Chondrocyte (in vitro differentiated cells): ENCODE measurements at regions not wholly inside any gene's neighbourhood (a gene's known extent, or its start where the extent isn't known, plus 50 kb on each side); places are given as distances from the start of the nearest gene placed in this dataset.
"Not testable (repeated sequence)": the region's sequence is repeated elsewhere in the genome, so short reads cannot be mapped to it uniquely, and the experiment has no call there.

Experiments used
- DNase-seq: peaks from one replicate; pipeline ENCODE4 v3.0.0; 2021; ENCODE audit warnings: mixed read lengths, low spot score
- H3K27ac Mint-ChIP-seq: one replicate; pipeline ENCODE4 v1.8.0; 2021; ENCODE audit warnings: mild to moderate bottlenecking, moderate library complexity, mixed read lengths; ENCODE audit not compliant: unreplicated experiment
- H3K27me3 Mint-ChIP-seq: 2 replicates; pipeline ENCODE4 v1.8.0; 2021; ENCODE audit warnings: low read depth, mixed read lengths
- H3K36me3 Mint-ChIP-seq: 2 replicates; pipeline ENCODE4 v1.8.0; 2021; ENCODE audit warnings: low read depth, mixed read lengths
- H3K4me1 Mint-ChIP-seq: 2 replicates; pipeline ENCODE4 v1.8.0; 2021; ENCODE audit warnings: low read depth, mild to moderate bottlenecking, mixed read lengths
- H3K4me3 Mint-ChIP-seq: one replicate; pipeline ENCODE4 v1.8.0; 2021; ENCODE audit warnings: mild to moderate bottlenecking, moderate library complexity, mixed read lengths; ENCODE audit not compliant: unreplicated experiment
- H3K9me3 Mint-ChIP-seq: 2 replicates; pipeline ENCODE4 v1.8.0; 2021; ENCODE audit warnings: low read depth, mixed read lengths
- TF ChIP-seq, protein P1 (sequence below): fragments of 200-600 bp; sonication (generic); IDR thresholded peaks from 2 replicates; pipeline ENCODE4 v1.5.0; 2021; ENCODE audit warnings: antibody characterized with exemption, mild to moderate bottlenecking, moderate library complexity

DNA sequence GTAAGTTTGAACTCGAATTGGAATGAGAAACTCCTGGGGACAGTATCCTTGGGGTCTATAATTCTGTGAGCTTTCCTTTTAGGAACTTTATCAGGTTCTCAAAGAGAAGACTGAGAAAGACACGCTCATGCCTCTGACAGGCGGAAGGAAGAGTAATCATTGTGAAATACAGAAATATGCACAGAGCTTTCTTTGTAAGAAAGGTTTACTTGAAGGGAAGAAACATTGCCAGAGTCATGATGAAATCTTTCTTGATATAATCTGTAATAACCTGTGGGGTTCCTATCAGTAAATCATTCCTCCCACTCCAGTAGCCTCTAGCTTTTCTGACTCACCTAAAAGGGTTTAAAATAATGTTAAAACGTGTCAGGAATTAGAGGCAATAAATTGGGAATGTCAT, 83.6 kb upstream of the CCDC39 start:
- Mint-ChIP-seq H3K27ac (no peak overlapping the region), H3K9me3 (peaks cover 3% of the 10 kb centered on the region), H3K36me3 (no peaks in the 10 kb centered on the region), H3K4me1 (no peaks in the 10 kb centered on the region), H3K27me3 (peaks cover 5% of the 10 kb centered on the region), H3K4me3 (no peak overlapping the region)
- TF ChIP-seq, protein P1, sequence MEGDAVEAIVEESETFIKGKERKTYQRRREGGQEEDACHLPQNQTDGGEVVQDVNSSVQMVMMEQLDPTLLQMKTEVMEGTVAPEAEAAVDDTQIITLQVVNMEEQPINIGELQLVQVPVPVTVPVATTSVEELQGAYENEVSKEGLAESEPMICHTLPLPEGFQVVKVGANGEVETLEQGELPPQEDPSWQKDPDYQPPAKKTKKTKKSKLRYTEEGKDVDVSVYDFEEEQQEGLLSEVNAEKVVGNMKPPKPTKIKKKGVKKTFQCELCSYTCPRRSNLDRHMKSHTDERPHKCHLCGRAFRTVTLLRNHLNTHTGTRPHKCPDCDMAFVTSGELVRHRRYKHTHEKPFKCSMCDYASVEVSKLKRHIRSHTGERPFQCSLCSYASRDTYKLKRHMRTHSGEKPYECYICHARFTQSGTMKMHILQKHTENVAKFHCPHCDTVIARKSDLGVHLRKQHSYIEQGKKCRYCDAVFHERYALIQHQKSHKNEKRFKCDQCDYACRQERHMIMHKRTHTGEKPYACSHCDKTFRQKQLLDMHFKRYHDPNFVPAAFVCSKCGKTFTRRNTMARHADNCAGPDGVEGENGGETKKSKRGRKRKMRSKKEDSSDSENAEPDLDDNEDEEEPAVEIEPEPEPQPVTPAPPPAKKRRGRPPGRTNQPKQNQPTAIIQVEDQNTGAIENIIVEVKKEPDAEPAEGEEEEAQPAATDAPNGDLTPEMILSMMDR = no peak
- no peak for DNase-seq

DNA sequence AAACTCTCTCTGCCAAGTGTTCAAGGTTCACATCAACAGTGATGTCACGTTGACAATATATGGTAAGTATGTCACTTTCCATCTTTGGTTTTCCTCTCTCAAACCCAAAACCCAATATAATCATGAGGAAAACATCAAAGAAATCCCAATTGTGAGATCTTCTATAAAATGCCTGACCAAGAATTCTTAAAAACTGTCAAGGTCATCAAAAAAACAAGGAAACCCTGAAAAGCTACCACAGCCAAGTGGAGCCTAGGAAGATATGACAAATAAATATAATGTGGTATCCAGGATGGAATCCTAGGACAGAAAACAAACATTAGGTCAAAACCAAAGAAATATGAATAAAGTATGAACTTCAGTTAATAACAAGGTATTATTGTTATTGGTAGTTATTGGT, 85.2 kb upstream of the CCDC39 start:
- Mint-ChIP-seq H3K27ac (no peak overlapping the region), H3K9me3 (no peaks in the 10 kb centered on the region), H3K4me3 (no peak overlapping the region), H3K27me3 (peaks cover 5% of the 10 kb centered on the region), H3K4me1 (no peaks in the 10 kb centered on the region), H3K36me3 (no peaks in the 10 kb centered on the region)
- no peak for DNase-seq
- TF ChIP-seq, protein P1 = no peak

DNA sequence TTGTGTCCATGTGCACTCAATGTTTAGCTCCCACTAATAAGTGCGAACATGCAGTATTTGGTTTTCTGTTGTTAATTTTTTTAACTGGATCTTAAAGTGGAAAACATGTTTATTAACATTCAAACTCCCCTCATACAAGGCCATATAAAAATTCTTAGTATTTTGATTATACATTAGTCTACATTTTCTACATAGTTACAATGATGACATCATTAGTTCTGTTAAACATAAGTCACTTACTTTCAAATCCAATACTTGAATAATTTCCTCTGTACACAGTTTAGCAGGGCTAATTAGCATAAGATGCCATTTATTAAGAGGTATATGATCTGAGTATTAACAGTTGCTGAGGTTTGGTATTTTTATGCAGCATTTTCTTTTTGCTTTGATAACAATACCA, 91.3 kb upstream of the CCDC39 start:
- Mint-ChIP-seq H3K4me1 (no peaks in the 10 kb centered on the region), H3K27me3 (peaks cover 2% of the 10 kb centered on the region), H3K4me3 (no peak overlapping the region), H3K9me3 (peaks cover 18% of the 10 kb centered on the region), H3K27ac (no peak overlapping the region), H3K36me3 (no peaks in the 10 kb centered on the region)
- DNase-seq = no peak
- TF ChIP-seq, protein P1 = no peak

DNA sequence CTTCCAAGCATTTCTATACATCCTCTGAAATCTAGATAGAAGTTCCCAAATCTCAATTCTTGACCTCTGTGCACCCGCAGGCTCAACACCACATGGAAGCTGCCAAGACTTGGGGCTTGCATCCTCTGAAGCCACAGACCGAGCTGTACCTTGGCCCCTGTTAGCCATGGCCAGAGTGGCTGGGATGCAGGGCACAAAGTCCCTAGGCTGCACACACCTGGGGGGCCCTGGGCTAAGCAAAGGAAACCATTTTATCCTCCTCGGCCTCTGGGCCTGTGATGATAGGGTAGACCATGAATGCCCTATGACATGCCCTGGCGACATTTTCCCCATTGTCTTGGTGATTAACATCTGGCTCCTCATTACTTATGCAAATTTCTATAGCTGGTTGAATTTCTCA, 97.1 kb upstream of the CCDC39 start:
- no peak for DNase-seq
- no peaks in the 10 kb centered on the region for H3K36me3 Mint-ChIP-seq
- no peaks in the 10 kb centered on the region for H3K4me1 Mint-ChIP-seq
- peaks cover 57% of the 10 kb centered on the region for H3K9me3 Mint-ChIP-seq
- H3K27me3 Mint-ChIP-seq = peaks cover 2% of the 10 kb centered on the region
- H3K27ac Mint-ChIP-seq = no peak overlapping the region
- H3K4me3 Mint-ChIP-seq = no peak overlapping the region
- TF ChIP-seq, protein P1 = no peak

DNA sequence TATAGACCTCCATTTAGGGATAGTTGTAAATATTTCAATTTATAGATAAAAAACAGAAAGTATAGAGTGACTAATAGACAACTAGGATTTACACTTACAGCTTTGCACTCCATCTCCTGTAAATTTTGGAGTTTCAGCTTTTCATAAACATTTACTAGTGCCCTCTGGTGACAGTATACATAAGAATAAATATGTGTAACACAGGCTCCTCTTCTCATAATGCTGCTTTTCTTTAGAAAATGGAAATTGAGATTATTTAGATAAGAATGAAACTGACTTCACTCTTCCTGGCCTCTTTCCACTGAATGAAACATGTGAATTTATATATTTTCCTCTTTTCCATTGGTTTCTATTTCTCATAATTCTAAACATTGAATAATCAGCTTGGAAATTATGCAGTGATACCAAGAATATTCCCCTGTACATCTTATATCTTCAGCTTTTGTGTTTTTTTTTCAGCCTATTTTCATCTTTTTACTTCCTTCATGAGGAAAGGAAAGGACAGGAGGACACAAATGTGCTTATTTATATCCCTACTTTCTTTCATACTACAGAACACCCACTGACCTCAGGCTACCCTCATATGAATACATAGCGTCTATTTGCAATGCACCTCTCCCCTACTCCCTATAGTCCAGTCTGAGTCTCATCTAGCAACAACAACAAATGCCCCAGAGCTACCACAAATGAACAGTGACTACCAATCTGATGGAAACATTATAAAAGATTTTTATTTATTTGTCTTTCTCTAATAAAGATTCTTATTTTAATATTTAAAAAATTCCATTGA, 103.1 kb upstream of the CCDC39 start:
- TF ChIP-seq, protein P1 = peak; percentile 36
- Mint-ChIP-seq H3K4me1 (no peaks in the 10 kb centered on the region), H3K4me3 (no peak overlapping the region), H3K9me3 (peaks cover 29% of the 10 kb centered on the region), H3K27me3 (no peaks in the 10 kb centered on the region), H3K27ac (no peak overlapping the region), H3K36me3 (no peaks in the 10 kb centered on the region)
- no peak for DNase-seq

DNA sequence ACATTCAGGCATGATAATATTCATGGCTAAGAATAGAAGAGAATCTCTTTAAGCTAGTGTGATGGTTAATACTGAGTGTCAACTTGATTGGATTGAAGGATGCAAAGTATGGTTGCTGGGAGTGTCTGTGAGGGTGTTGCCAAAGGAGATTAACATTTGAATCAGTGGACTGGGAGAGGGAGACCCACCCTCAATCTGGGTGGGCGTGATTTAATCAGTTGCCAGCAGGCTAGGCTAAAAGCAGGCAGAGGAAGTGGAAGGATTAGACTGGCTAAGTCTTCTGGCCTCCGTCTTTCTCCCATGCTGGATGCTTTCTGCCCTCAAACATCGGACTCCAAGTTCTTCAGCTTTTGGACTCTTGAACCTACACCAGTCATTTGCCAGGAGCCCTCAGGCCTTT, 106.9 kb upstream of the CCDC39 start:
- not testable (repeated sequence) for H3K36me3 Mint-ChIP-seq, H3K9me3 Mint-ChIP-seq, H3K27ac Mint-ChIP-seq, H3K4me3 Mint-ChIP-seq, DNase-seq, H3K4me1 Mint-ChIP-seq, H3K27me3 Mint-ChIP-seq
